IPS DF 4.7 (cell line): ENCODE measurements at regions not wholly inside any gene's neighbourhood (a gene's known extent, or its start where the extent isn't known, plus 50 kb on each side); places are given as distances from the start of the nearest gene placed in this dataset.

Source experiments
- DNase-seq: peaks from one replicate; pipeline ENCODE4 v3.0.0-alpha.2; 2013; ENCODE audit warnings: low spot score; ENCODE audit errors: extremely low read depth

- no peak for DNase-seq
Measured at GRCh38 chr22:48100685-48101417, 1338.4 kb downstream of the TBC1D22A start.

GRCh38 chr22:48099671-48100070 is 1337.2 kb downstream of the TBC1D22A start:
- DNase-seq = no peak

GRCh38 chr22:48099251-48099650 is 1336.8 kb downstream of the TBC1D22A start:
- no peak for DNase-seq

- no peak for DNase-seq
Measured at GRCh38 chr22:48098921-48099245, 1336.4 kb downstream of the TBC1D22A start.

- DNase-seq = no peak
Measured at GRCh38 chr22:48098243-48098920, 1335.9 kb downstream of the TBC1D22A start.

- DNase-seq = no peak
Measured at GRCh38 chr22:48097723-48098122, 1335.3 kb downstream of the TBC1D22A start.

GRCh38 chr22:48096851-48097665 is 1334.6 kb downstream of the TBC1D22A start:
- no peak for DNase-seq

- DNase-seq = no peak
Measured at GRCh38 chr22:48096411-48096810, 1334.0 kb downstream of the TBC1D22A start.

- no peak for DNase-seq
Measured at GRCh38 chr22:48093981-48094380, 1331.5 kb downstream of the TBC1D22A start.

- no peak for DNase-seq
Measured at GRCh38 chr22:48092866-48093265, 1330.4 kb downstream of the TBC1D22A start.

- no peak for DNase-seq
Measured at GRCh38 chr22:48091656-48092223, 1329.3 kb downstream of the TBC1D22A start.

GRCh38 chr22:48091060-48091650 is 1328.7 kb downstream of the TBC1D22A start:
- DNase-seq = no peak

- no peak for DNase-seq
Measured at GRCh38 chr22:48090332-48090672, 1327.9 kb downstream of the TBC1D22A start.

GRCh38 chr22:48089601-48090331 is 1327.3 kb downstream of the TBC1D22A start:
- no peak for DNase-seq

GRCh38 chr22:48088926-48089536 is 1326.6 kb downstream of the TBC1D22A start:
- DNase-seq = no peak

GRCh38 chr22:48088251-48088650 is 1325.8 kb downstream of the TBC1D22A start:
- no peak for DNase-seq

GRCh38 chr22:48085901-48086645 is 1323.6 kb downstream of the TBC1D22A start:
- no peak for DNase-seq

- no peak for DNase-seq
Measured at GRCh38 chr22:48084729-48085050, 1322.2 kb downstream of the TBC1D22A start.

- no peak for DNase-seq
Measured at GRCh38 chr22:48084041-48084728, 1321.7 kb downstream of the TBC1D22A start.
